ENCODE measurements at regions not wholly inside any gene's neighbourhood (a gene's known extent, or its start where the extent isn't known, plus 50 kb on each side); places are given as distances from the start of the nearest gene placed in this dataset.

DNA sequence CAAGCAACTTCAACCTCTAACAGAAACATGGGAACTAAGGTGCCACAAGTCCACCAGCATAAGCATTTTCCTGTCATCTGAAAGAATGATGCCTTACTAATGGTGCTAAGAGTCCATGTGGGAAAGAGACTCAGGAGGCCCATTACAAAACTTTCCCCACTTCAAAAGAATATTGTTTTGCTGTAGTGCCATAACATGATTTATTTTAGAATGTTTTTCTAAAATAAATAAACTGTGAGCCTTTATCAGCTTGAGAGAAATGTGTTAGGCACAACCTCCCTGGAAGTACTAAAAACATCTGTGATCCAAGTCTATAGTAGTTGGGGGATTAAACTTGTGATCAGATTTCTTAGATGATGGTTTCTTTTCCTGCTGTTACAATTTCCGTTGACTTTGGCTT lies 330.1 kb upstream of the MAP3K7 start:
- Histone ChIP-seq H3K36me3 (no peaks in the 10 kb centered on the region), H3K4me1 (no peaks in the 10 kb centered on the region), H3K27ac (no peak overlapping the region), H3K9me3 (no peaks in the 10 kb centered on the region), H3K4me3 (no peak overlapping the region), H3K27me3 (no peaks in the 10 kb centered on the region)
- TF ChIP-seq, protein P1, sequence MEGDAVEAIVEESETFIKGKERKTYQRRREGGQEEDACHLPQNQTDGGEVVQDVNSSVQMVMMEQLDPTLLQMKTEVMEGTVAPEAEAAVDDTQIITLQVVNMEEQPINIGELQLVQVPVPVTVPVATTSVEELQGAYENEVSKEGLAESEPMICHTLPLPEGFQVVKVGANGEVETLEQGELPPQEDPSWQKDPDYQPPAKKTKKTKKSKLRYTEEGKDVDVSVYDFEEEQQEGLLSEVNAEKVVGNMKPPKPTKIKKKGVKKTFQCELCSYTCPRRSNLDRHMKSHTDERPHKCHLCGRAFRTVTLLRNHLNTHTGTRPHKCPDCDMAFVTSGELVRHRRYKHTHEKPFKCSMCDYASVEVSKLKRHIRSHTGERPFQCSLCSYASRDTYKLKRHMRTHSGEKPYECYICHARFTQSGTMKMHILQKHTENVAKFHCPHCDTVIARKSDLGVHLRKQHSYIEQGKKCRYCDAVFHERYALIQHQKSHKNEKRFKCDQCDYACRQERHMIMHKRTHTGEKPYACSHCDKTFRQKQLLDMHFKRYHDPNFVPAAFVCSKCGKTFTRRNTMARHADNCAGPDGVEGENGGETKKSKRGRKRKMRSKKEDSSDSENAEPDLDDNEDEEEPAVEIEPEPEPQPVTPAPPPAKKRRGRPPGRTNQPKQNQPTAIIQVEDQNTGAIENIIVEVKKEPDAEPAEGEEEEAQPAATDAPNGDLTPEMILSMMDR (IDR thresholded peaks at IDR 0.05), result no peak
- no peak for DNase-seq
- ATAC-seq, result no peak
- intact Hi-C loops (cut with DNase I), result no loop called here

DNA sequence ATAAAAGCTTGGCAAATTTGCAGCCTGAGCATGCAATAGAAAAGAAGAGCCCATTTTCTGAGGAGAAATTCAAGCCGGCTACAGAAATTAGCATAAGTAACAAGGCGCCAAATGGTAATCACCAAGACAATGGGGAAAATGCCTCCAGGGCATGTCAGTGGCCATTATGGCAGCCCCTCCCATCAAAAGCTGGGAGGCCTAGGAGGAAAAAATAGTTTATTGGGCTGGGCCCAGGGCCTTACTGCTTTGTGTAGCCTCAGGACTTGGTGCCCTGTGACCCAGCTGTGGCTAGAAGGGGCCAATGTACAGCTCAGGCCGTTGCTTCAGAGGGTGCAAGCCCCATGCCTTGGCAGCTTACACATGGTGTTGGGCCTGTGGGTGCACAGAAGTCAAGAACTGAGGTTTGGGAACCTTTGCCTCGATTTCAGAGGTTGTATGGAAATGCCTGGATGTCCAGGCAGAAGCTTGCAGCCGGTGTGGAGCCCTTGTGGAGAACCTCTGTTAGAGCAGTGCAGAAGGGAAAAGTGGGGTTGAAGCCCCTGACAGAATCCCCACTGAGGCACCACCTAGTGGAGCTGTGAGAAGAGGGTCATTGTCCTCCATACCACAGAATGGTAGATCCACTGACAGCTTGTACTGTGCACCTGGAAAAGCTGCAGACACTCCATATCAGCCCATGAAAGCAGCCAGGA lies 328.5 kb upstream of the MAP3K7 start:
- Histone ChIP-seq H3K27me3 (no peaks in the 10 kb centered on the region), H3K27ac (no peak overlapping the region), H3K36me3 (no peaks in the 10 kb centered on the region), H3K4me3 (no peak overlapping the region), H3K9me3 (no peaks in the 10 kb centered on the region), H3K4me1 (no peaks in the 10 kb centered on the region)
- DNase-seq (no peak), ATAC-seq (no peak)
- intact Hi-C loops (cut with DNase I), result no loop called here
- TF ChIP-seq, protein P1 (IDR thresholded peaks at IDR 0.05), result no peak

DNA sequence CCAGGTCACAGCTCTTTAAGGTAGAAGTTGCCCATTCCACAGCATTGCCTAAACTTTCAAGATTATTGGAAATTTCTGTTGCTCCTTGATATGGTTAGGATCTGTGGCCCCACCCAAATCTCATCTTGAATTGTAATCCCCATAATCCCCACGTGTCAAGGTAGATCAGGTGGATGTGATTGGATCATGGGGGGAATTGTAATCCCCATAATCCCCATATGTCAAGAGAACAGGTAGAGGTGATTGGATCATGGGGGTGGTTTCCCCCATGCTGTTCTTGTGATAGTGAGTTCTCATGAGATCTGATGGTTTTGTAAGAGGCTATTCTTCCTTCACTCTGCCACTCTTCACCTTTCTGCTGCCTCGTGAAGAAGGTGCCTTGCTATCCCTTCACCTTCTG lies 327.4 kb upstream of the MAP3K7 start:
- Histone ChIP-seq H3K36me3 (no peaks in the 10 kb centered on the region), H3K27ac (no peak overlapping the region), H3K4me3 (no peak overlapping the region), H3K9me3 (no peaks in the 10 kb centered on the region), H3K27me3 (no peaks in the 10 kb centered on the region), H3K4me1 (no peaks in the 10 kb centered on the region)
- no peak for ATAC-seq
- intact Hi-C loops (cut with DNase I), result no loop called here
- TF ChIP-seq, protein P1 (IDR thresholded peaks at IDR 0.05), result no peak
- DNase-seq, result no peak

DNA sequence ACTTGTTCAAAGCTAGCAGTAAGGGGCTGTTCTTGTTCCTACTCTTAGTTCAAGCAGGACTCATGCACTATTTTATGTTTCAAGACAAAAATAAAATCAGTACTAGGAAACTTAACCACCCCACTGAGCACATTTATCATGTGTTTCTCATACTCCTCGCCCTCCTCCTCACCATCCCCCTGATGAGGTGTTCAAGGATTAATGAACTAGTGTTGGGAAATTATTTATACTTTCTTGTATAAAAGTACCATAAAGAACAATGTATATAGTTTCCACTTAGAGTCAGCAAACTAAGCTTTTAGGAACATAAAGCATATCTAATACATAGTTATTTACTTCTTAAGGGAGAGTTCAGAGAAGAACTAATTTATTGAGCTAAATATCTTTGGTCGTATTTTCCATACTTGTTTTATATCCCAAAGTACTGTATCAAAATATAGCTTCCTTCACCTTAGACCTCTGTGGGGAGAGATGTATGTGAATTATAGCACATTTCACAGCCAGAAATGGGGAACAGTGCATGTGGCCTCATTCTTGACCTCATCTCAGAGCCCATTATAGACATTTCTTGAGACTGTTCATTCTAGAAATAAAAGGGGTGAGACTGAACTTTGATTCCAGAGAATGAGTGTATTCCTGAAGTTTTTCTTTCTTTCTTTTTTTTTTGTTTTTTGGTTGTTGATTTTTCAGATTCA lies 326.5 kb upstream of the MAP3K7 start:
- no peaks in the 10 kb centered on the region for H3K27me3 ChIP-seq
- H3K4me3 ChIP-seq, result no peak overlapping the region
- TF ChIP-seq, protein P1 (IDR thresholded peaks at IDR 0.05), result no peak
- DNase-seq, result no peak
- H3K36me3 ChIP-seq, result no peaks in the 10 kb centered on the region
- no peak for ATAC-seq
- H3K27ac ChIP-seq, result no peak overlapping the region
- no peaks in the 10 kb centered on the region for H3K4me1 ChIP-seq
- no peaks in the 10 kb centered on the region for H3K9me3 ChIP-seq
- intact Hi-C loops (cut with DNase I), result no loop called here

DNA sequence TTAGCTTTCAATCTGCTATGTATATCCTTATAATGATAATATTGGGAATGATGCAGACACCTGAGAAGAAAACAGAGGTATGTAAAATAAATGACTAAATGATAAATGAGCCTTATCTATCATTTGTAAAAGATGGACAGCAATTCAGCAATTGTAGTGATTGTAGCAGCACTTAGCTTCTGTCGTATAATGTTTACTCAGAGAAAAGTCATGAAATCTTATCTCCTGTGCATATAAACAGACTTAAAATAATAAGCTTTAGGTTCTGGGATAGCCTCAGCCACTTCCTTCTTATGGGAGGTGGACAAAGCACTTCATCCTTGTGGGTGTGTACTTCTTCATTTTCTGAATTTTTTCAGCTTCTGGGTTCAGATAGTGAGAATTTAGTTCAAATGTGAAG lies 324.8 kb upstream of the MAP3K7 start:
- H3K4me3 ChIP-seq, result no peak overlapping the region
- intact Hi-C loops (cut with DNase I), result no loop called here
- no peaks in the 10 kb centered on the region for H3K27me3 ChIP-seq
- DNase-seq (no peak), ATAC-seq (no peak)
- H3K9me3 ChIP-seq, result no peaks in the 10 kb centered on the region
- TF ChIP-seq, protein P1 (IDR thresholded peaks at IDR 0.05), result no peak
- no peak overlapping the region for H3K27ac ChIP-seq
- H3K36me3 ChIP-seq, result no peaks in the 10 kb centered on the region
- no peaks in the 10 kb centered on the region for H3K4me1 ChIP-seq

Measured in upper lobe of right lung (tissue), 1 donor.